ENCODE measurements at regions not wholly inside any gene's neighbourhood (a gene's known extent, or its start where the extent isn't known, plus 50 kb on each side); places are given as distances from the start of the nearest gene placed in this dataset.

- TF ChIP-seq CTCF (IDR thresholded peaks at IDR 0.05) = no peak
- no peak for TF ChIP-seq POLR2A (IDR thresholded peaks at IDR 0.05)
- no peak for TF ChIP-seq POLR2AphosphoS5 (IDR thresholded peaks at IDR 0.05)
Observed at GRCh38 chr6:15074806-15075205, 171.1 kb upstream of the JARID2 start.
